DMS79 treated with DMSO at 0.1 percent for 48 hours (cell line): ENCODE measurements at regions not wholly inside any gene's neighbourhood (a gene's known extent, or its start where the extent isn't known, plus 50 kb on each side); places are given as distances from the start of the nearest gene placed in this dataset.

Experiments
- DNase-seq: peaks from one replicate; lab custom pipeline; 2025; lab: John Stamatoyannopoulos, UW

GRCh38 chr4:83852085-83852451 lies 316.2 kb downstream of the GPAT3 start:
- DNase-seq, result no peak

- DNase-seq, result no peak
Measured at GRCh38 chr4:83851261-83852084, 315.6 kb downstream of the GPAT3 start.

GRCh38 chr4:83850435-83850834 lies 314.5 kb downstream of the GPAT3 start:
- no peak for DNase-seq

- no peak for DNase-seq
Measured at GRCh38 chr4:83846193-83846830, 310.4 kb downstream of the GPAT3 start.

- DNase-seq, result no peak
Measured at GRCh38 chr4:83839615-83840014, 303.7 kb downstream of the GPAT3 start.

- no peak for DNase-seq
Measured at GRCh38 chr4:83837614-83838308, 301.9 kb downstream of the GPAT3 start.

GRCh38 chr4:83833920-83834319 lies 298.0 kb downstream of the GPAT3 start:
- DNase-seq, result no peak

GRCh38 chr4:83832110-83832825 lies 296.4 kb downstream of the GPAT3 start:
- no peak for DNase-seq

- no peak for DNase-seq
Measured at GRCh38 chr4:83831588-83831987, 295.7 kb downstream of the GPAT3 start.

- DNase-seq, result no peak
Measured at GRCh38 chr4:83830138-83830888, 294.4 kb downstream of the GPAT3 start.

GRCh38 chr4:83828601-83829000 lies 292.7 kb downstream of the GPAT3 start:
- no peak for DNase-seq

GRCh38 chr4:83821493-83821892 lies 285.6 kb downstream of the GPAT3 start:
- no peak for DNase-seq

- no peak for DNase-seq
Measured at GRCh38 chr4:83819582-83819981, 283.7 kb downstream of the GPAT3 start.

GRCh38 chr4:83810428-83810827 lies 274.5 kb downstream of the GPAT3 start:
- DNase-seq, result no peak

- DNase-seq, result no peak
Measured at GRCh38 chr4:83809581-83809980, 273.7 kb downstream of the GPAT3 start.

GRCh38 chr4:83793481-83793880 lies 257.6 kb downstream of the GPAT3 start:
- DNase-seq, result no peak

- DNase-seq, result no peak
Measured at GRCh38 chr4:83785891-83786290, 250.0 kb downstream of the GPAT3 start.

GRCh38 chr4:83783215-83783614 lies 247.3 kb downstream of the GPAT3 start:
- no peak for DNase-seq

- no peak for DNase-seq
Measured at GRCh38 chr4:83782591-83782990, 246.7 kb downstream of the GPAT3 start.

GRCh38 chr4:83781434-83781833 lies 245.5 kb downstream of the GPAT3 start:
- DNase-seq, result no peak

- DNase-seq, result no peak
Measured at GRCh38 chr4:83780053-83780733, 244.3 kb downstream of the GPAT3 start.
